Activated B cell treated with CpG ODN at 0.5 μM for 24 hours (primary cell): ENCODE measurements at regions not wholly inside any gene's neighbourhood (a gene's known extent, or its start where the extent isn't known, plus 50 kb on each side); places are given as distances from the start of the nearest gene placed in this dataset.

ENCODE experiments used
- ATAC-seq: fragments of 200-7000 bp; cut with Tn5 transposase; one replicate; pipeline ENCODE4 v1.10.0; 2021; ENCODE audit warnings: low read depth, mild to moderate bottlenecking, moderate library complexity
- CTCF ChIA-PET: fragments of 350-600 bp; sonication (Branson Sonifier 250); formaldehyde crosslinking; loops from one replicate; lab custom pipeline; 2021; ENCODE audit warnings: antibody characterized with exemption; lab: Charles Lee
- POLR2A ChIA-PET: fragments of 350-600 bp; sonication (Branson Sonifier 250); formaldehyde crosslinking; loops from one replicate; lab custom pipeline; 2021; ENCODE audit warnings: antibody characterized with exemption; lab: Charles Lee
- DNase-seq: peaks from one replicate; pipeline ENCODE4 v3.0.0; 2022
- H3K27ac Mint-ChIP-seq: one replicate; pipeline ENCODE4 v1.8.0; 2020; ENCODE audit warnings: mixed read lengths
- H3K27me3 Mint-ChIP-seq: one replicate; pipeline ENCODE4 v1.8.0; 2021; ENCODE audit warnings: mixed read lengths
- H3K36me3 Mint-ChIP-seq: one replicate; pipeline ENCODE4 v1.8.0; 2021; ENCODE audit warnings: low read depth, mixed read lengths
- H3K4me1 Mint-ChIP-seq: one replicate; pipeline ENCODE4 v1.8.0; 2021; ENCODE audit warnings: mixed read lengths
- H3K4me3 Mint-ChIP-seq: one replicate; pipeline ENCODE4 v1.8.0; 2020; ENCODE audit warnings: mild to moderate bottlenecking, mixed read lengths
- H3K9me3 Mint-ChIP-seq: one replicate; pipeline ENCODE4 v1.8.0; 2020; ENCODE audit warnings: mixed read lengths
- intact Hi-C: fragments of 100-400 bp; cut with micrococcal nuclease; formaldehyde crosslinking; loops from one replicate; pipeline ENCODE4 v1.15.1; 2024
- TF ChIP-seq, protein P1 (sequence below): fragments of 200-600 bp; IDR thresholded peaks from one replicate; pipeline ENCODE4 v1.8.0; 2022; ENCODE audit warnings: antibody characterized with exemption, mild to moderate bottlenecking

DNA sequence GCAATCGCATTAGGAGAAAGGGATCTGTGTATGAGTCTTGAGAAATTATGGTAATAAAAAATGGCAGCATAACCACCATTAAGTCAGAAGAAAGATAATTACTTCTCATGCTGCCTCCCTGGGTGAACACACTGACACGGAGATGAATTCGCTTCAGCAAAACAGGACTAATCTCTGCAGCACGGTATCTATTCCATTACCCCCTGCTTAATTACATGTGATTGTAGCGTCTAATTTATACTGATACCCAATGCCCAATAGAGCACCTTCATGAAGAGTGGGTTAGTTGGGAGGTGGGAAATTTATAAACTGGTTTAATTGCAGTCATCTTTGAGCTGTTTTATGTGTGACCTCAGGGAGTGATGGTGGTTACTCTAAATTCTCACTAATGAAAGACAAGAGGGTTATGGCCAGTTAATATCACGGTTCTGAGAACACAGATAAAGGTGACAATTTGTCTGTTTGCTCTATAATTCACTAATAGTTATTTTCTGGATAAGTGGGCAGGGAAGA, 476.2 kb upstream of the SULF2 start:
- CTCF ChIA-PET: no interaction called here
- H3K27me3 Mint-ChIP-seq: peaks cover 11% of the 10 kb centered on the region

DNA sequence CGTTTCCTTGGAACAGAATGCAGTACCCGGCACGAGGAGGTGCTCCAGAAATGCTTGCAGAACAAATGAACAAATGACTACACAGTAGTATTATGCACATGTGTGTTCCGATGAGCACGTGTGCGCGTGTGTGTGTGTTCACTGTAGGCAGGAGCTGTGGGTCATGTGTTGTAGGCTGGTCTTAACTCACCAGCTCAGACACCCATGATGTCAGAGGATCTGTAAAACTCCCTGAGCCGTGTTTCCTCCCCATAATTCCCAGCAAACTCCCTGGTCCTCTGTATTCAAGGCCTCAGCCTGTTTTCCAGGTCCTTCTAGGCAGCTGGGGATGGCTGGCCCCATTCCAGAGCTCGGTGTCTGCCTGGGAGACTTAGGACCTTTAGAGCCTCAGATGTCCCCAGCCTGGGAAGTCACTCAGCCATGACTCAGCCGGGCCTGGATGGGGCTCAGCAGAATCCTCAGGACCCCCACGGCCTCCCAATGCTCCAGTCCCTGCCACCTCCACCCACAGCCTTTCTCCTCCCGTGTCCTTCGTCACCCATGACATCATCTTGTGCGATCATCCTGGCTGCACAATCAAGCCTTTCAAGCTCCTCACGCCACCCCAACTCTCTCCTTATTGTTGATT, 475.0 kb upstream of the SULF2 start:
- no peak overlapping the region for H3K4me3 Mint-ChIP-seq

More for the DNA sequence above, 476.2 kb upstream of the SULF2 start:
- Mint-ChIP-seq H3K9me3 (no peaks in the 10 kb centered on the region), H3K4me3 (no peak overlapping the region), H3K27ac (no peak overlapping the region), H3K36me3 (no peaks in the 10 kb centered on the region), H3K4me1 (no peaks in the 10 kb centered on the region)
- intact Hi-C loops: no loop called here
- DNase-seq (no peak), ATAC-seq (no peak)
- POLR2A ChIA-PET: no interaction called here
- TF ChIP-seq, protein P1, sequence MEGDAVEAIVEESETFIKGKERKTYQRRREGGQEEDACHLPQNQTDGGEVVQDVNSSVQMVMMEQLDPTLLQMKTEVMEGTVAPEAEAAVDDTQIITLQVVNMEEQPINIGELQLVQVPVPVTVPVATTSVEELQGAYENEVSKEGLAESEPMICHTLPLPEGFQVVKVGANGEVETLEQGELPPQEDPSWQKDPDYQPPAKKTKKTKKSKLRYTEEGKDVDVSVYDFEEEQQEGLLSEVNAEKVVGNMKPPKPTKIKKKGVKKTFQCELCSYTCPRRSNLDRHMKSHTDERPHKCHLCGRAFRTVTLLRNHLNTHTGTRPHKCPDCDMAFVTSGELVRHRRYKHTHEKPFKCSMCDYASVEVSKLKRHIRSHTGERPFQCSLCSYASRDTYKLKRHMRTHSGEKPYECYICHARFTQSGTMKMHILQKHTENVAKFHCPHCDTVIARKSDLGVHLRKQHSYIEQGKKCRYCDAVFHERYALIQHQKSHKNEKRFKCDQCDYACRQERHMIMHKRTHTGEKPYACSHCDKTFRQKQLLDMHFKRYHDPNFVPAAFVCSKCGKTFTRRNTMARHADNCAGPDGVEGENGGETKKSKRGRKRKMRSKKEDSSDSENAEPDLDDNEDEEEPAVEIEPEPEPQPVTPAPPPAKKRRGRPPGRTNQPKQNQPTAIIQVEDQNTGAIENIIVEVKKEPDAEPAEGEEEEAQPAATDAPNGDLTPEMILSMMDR: no peak

DNA sequence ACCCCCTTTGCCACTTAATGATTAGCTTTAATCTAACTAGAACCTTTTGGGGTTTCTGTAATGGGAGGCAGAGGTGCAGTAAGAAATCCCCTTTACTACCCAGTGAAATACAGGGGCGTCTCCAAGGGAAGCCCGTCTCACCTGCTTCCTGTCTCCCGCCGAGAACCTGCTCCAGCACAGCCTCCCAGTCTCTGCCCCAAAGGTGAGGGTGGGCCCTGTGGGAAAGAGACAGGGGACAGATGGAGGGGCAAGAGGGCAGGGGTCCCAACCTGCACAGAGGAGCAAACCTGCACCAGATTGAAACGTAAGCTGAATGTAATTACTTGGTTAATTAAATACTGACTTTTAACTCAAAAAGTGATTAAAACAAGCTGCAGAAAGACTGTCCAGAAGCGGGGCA, 474.2 kb upstream of the SULF2 start:
- H3K27ac Mint-ChIP-seq: no peak overlapping the region
- ATAC-seq (no peak), DNase-seq (no peak)
- H3K4me3 Mint-ChIP-seq: no peak overlapping the region
- no peaks in the 10 kb centered on the region for H3K36me3 Mint-ChIP-seq
- TF ChIP-seq, protein P1: no peak
- POLR2A ChIA-PET: no interaction called here
- peaks cover 14% of the 10 kb centered on the region for H3K27me3 Mint-ChIP-seq
- H3K9me3 Mint-ChIP-seq: peaks cover 6% of the 10 kb centered on the region
- CTCF ChIA-PET: no interaction called here
- intact Hi-C loops: no loop called here
- H3K4me1 Mint-ChIP-seq: no peaks in the 10 kb centered on the region

More for the DNA sequence above, 475.0 kb upstream of the SULF2 start:
- Mint-ChIP-seq H3K27ac (no peak overlapping the region), H3K36me3 (no peaks in the 10 kb centered on the region), H3K27me3 (peaks cover 11% of the 10 kb centered on the region), H3K9me3 (peaks cover 4% of the 10 kb centered on the region), H3K4me1 (no peaks in the 10 kb centered on the region)
- TF ChIP-seq, protein P1: no peak
- intact Hi-C loops: no loop called here
- ChIA-PET POLR2A (no interaction called here), CTCF (no interaction called here)
- no peak for DNase-seq
- ATAC-seq: no peak

DNA sequence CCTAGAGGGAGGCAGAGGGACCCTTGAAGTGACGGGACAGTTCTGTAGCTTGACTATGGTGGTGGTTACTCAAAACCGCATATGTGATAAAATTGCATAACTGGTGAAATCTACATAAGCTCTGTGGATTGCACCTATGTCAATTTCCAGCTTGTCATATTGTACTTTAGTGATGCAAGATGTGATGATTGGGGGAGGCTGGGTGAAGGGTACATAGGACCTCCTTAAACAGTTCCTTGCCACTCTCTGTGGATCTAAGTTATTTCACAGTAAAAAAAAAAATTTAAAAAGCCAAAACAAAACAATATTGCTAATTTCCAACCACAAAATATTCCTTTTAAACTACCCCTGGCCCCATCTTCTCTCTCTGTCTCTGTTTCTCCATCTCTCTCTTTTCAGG, 472.6 kb upstream of the SULF2 start:
- peaks cover 6% of the 10 kb centered on the region for H3K9me3 Mint-ChIP-seq
- POLR2A ChIA-PET: no interaction called here
- no peaks in the 10 kb centered on the region for H3K36me3 Mint-ChIP-seq
- ATAC-seq (no peak), DNase-seq (no peak)
- peaks cover 18% of the 10 kb centered on the region for H3K27me3 Mint-ChIP-seq
- CTCF ChIA-PET: no interaction called here
- intact Hi-C loops: no loop called here
- no peak overlapping the region for H3K27ac Mint-ChIP-seq
- no peaks in the 10 kb centered on the region for H3K4me1 Mint-ChIP-seq
- H3K4me3 Mint-ChIP-seq: no peak overlapping the region
- TF ChIP-seq, protein P1: no peak

DNA sequence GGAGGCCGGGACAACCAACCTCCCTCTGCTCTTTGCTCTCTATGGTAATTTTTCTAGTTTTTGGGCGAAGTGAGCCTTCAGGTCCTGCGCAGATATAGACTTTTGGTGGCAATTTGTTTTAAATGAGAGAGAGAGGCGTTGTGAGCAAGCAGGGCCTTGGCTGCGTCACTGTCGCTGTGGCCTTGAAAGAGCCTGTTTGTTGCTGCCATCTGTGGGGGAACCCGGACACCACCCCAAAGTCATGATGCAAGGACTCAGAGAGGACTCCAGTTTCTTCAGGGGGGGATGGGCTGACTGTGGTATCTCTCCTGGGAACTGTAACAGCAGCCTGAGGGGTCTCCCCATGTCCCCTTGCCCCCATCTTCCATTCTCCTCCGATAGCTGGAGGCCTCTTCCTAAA, 462.7 kb upstream of the SULF2 start:
- H3K9me3 Mint-ChIP-seq: no peaks in the 10 kb centered on the region
- ChIA-PET CTCF (no interaction called here), POLR2A (no interaction called here)
- peaks cover 7% of the 10 kb centered on the region for H3K27me3 Mint-ChIP-seq
- H3K4me3 Mint-ChIP-seq: no peak overlapping the region
- H3K4me1 Mint-ChIP-seq: no peaks in the 10 kb centered on the region
- no peaks in the 10 kb centered on the region for H3K36me3 Mint-ChIP-seq
- DNase-seq (no peak), ATAC-seq (no peak)
- intact Hi-C loops: no loop called here
- TF ChIP-seq, protein P1: no peak
- no peak overlapping the region for H3K27ac Mint-ChIP-seq
